Liver (tissue), 8 donors: ENCODE measurements at regions not wholly inside any gene's neighbourhood (a gene's known extent, or its start where the extent isn't known, plus 50 kb on each side); places are given as distances from the start of the nearest gene placed in this dataset.

Source experiments
- DNase-seq: peaks from one replicate; pipeline ENCODE4 v3.0.0-alpha.2; 2017; ENCODE audit warnings: low spot score
- H3K27ac ChIP-seq, 2 donors: one replicate each; pipeline ENCODE4 v1.7.0; 2013; ENCODE audit warnings: inconsistent platforms in 2 of 2, low read length in 2 of 2, control low read depth in 1 of 2, low read depth in 1 of 2, mild to moderate bottlenecking in 1 of 2
- H3K27me3 ChIP-seq, 4 donors: one replicate each; pipeline versions ENCODE4 v1.6.1 to v1.7.0; 2013; ENCODE audit warnings: low read length in 3 of 4, inconsistent platforms in 1 of 4, mild to moderate bottlenecking in 1 of 4, moderate library complexity in 1 of 4; ENCODE audit not compliant: control insufficient read depth in 4 of 4, insufficient read depth in 4 of 4
- H3K36me3 ChIP-seq, 4 donors: one replicate each; pipeline versions ENCODE4 v1.6.1 to v1.7.0; 2013; ENCODE audit warnings: low read length in 3 of 4, mild to moderate bottlenecking in 3 of 4, low read depth in 1 of 4, moderate library complexity in 1 of 4; ENCODE audit not compliant: control insufficient read depth in 4 of 4, insufficient read depth in 3 of 4
- H3K4me1 ChIP-seq, 4 donors: one replicate each; pipeline versions ENCODE4 v1.6.1 to v1.7.0; 2013; ENCODE audit warnings: low read length in 3 of 4, mild to moderate bottlenecking in 3 of 4, moderate library complexity in 1 of 4; ENCODE audit not compliant: control insufficient read depth in 4 of 4, insufficient read depth in 4 of 4
- H3K4me3 ChIP-seq, 3 donors: one replicate each; pipeline versions ENCODE4 v1.6.1 to v1.7.0; 2013; ENCODE audit warnings: low read length in 3 of 3, control low read depth in 1 of 3, low read depth in 1 of 3, mild to moderate bottlenecking in 1 of 3
- H3K9ac ChIP-seq, 2 donors: one replicate each; pipeline ENCODE4 v1.7.0; 2013; ENCODE audit warnings: low read length in 2 of 2, mild to moderate bottlenecking in 2 of 2, moderate library complexity in 2 of 2, control low read depth in 1 of 2, low read depth in 1 of 2
- H3K9me3 ChIP-seq, 4 donors: one replicate each; pipeline versions ENCODE4 v1.6.1 to v1.7.0; 2013; ENCODE audit warnings: low read length in 3 of 4; ENCODE audit not compliant: control insufficient read depth in 4 of 4
- CTCF ChIP-seq: fragments of 150-350 bp; IDR thresholded peaks from 2 replicates; pipeline ENCODE4 v1.5.1; 2017; ENCODE audit warnings: improper control_type of control experiment, low read depth, low read length; ENCODE audit not compliant: missing input control
- FOXA1 ChIP-seq: IDR thresholded peaks from 2 replicates; pipeline ENCODE4 v1.6.1; 2016; ENCODE audit warnings: antibody characterized with exemption
- FOXA2 ChIP-seq: IDR thresholded peaks from 2 replicates; pipeline ENCODE4 v1.6.1; 2016; ENCODE audit warnings: antibody characterized with exemption
- GABPA ChIP-seq, 2 donors: IDR thresholded peaks in 1 of 2; conservative IDR thresholded peaks in 1 of 2; 2 replicates each; pipeline ENCODE4 v1.6.1; 2016; ENCODE audit warnings: antibody characterized with exemption in 2 of 2, mild to moderate bottlenecking in 1 of 2, moderate library complexity in 1 of 2
- HNF4A ChIP-seq, 2 donors: conservative IDR thresholded peaks; 2 replicates each; pipeline ENCODE4 v1.6.1; 2016; ENCODE audit warnings: antibody characterized with exemption in 2 of 2, mild to moderate bottlenecking in 2 of 2
- HNF4G ChIP-seq: IDR thresholded peaks from 2 replicates; pipeline ENCODE4 v1.6.1; 2016; ENCODE audit warnings: antibody characterized with exemption
- JUND ChIP-seq, 2 donors: IDR thresholded peaks; 2 replicates each; pipeline ENCODE4 v1.6.1; 2016; ENCODE audit warnings: antibody characterized with exemption in 2 of 2
- NR2F2 ChIP-seq: IDR thresholded peaks from 2 replicates; pipeline ENCODE4 v1.6.1; 2016; ENCODE audit warnings: antibody characterized with exemption
- RAD21 ChIP-seq, 2 donors: IDR thresholded peaks; 2 replicates each; pipeline ENCODE4 v1.6.1; 2016; ENCODE audit warnings: antibody characterized with exemption in 2 of 2, mild to moderate bottlenecking in 2 of 2
- RXRA ChIP-seq, 2 donors: IDR thresholded peaks; 2 replicates each; pipeline ENCODE4 v1.6.1; 2017 to 2018; ENCODE audit warnings: antibody characterized with exemption in 2 of 2, mild to moderate bottlenecking in 1 of 2
- SP1 ChIP-seq: IDR thresholded peaks from 2 replicates; pipeline ENCODE4 v1.6.1; 2018; ENCODE audit warnings: antibody characterized with exemption, mild to moderate bottlenecking
- TAF1 ChIP-seq: conservative IDR thresholded peaks from 2 replicates; pipeline ENCODE4 v1.6.1; 2016; ENCODE audit warnings: antibody characterized with exemption, mild to moderate bottlenecking
- YY1 ChIP-seq: IDR thresholded peaks from 2 replicates; pipeline ENCODE4 v1.6.1; 2016; ENCODE audit warnings: antibody characterized with exemption, mild to moderate bottlenecking
- WGBS: extraction: QIAGEN DNeasy Blood & Tissue Kit; methylation state at CpG from one replicate; pipeline ENCODE4 v1.1.7; 2013; 5-methylcytosine and 5-hydroxymethylcytosine counted together
- TF ChIP-seq, protein P1 (sequence below): IDR thresholded peaks from 2 replicates; pipeline ENCODE4 v1.6.1; 2016; ENCODE audit warnings: antibody characterized with exemption
- TF ChIP-seq, protein P2 (sequence below): IDR thresholded peaks from 2 replicates; pipeline ENCODE4 v1.6.1; 2016; ENCODE audit warnings: antibody characterized with exemption
- TF ChIP-seq, protein P3 (sequence below): IDR thresholded peaks from 2 replicates; pipeline ENCODE4 v1.6.1; 2016; ENCODE audit warnings: antibody characterized with exemption, mild to moderate bottlenecking
- donor health status: healthy.
- donor health status: healthy.
- donor health status: healthy.
- donor health status: healthy.
- donor health status: healthy.

- H3K27me3 ChIP-seq = no peaks in the 10 kb centered on the region
- H3K9ac ChIP-seq = no peak overlapping the region
- WGBS = 29% methylated on average over 1 of the region's 1 CpG
- no peak overlapping the region for H3K27ac ChIP-seq
- H3K9me3 ChIP-seq = no peaks in the 10 kb centered on the region
- no peaks in the 10 kb centered on the region for H3K4me1 ChIP-seq
- H3K36me3 ChIP-seq = no peaks in the 10 kb centered on the region
- no peak for DNase-seq
- TF ChIP-seq FOXA1 (no peak), RXRA (IDR thresholded peaks at IDR 0.05) (no peak), TAF1 (no peak), NR2F2 (no peak), YY1 (no peak), CTCF (no peak), GABPA (IDR thresholded peaks at IDR 0.05 in 1 of 2, conservative IDR thresholded peaks at IDR 0.05 in 1 of 2) (no peak), SP1 (no peak), JUND (IDR thresholded peaks at IDR 0.05) (no peak), HNF4A (conservative IDR thresholded peaks at IDR 0.05) (no peak), RAD21 (IDR thresholded peaks at IDR 0.05) (no peak), HNF4G (no peak), FOXA2 (no peak)
- TF ChIP-seq, protein P1, sequence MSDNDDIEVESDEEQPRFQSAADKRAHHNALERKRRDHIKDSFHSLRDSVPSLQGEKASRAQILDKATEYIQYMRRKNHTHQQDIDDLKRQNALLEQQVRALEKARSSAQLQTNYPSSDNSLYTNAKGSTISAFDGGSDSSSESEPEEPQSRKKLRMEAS = no peak
- TF ChIP-seq, protein P2, sequence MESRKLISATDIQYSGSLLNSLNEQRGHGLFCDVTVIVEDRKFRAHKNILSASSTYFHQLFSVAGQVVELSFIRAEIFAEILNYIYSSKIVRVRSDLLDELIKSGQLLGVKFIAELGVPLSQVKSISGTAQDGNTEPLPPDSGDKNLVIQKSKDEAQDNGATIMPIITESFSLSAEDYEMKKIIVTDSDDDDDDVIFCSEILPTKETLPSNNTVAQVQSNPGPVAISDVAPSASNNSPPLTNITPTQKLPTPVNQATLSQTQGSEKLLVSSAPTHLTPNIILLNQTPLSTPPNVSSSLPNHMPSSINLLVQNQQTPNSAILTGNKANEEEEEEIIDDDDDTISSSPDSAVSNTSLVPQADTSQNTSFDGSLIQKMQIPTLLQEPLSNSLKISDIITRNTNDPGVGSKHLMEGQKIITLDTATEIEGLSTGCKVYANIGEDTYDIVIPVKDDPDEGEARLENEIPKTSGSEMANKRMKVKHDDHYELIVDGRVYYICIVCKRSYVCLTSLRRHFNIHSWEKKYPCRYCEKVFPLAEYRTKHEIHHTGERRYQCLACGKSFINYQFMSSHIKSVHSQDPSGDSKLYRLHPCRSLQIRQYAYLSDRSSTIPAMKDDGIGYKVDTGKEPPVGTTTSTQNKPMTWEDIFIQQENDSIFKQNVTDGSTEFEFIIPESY = no peak
- TF ChIP-seq, protein P3, sequence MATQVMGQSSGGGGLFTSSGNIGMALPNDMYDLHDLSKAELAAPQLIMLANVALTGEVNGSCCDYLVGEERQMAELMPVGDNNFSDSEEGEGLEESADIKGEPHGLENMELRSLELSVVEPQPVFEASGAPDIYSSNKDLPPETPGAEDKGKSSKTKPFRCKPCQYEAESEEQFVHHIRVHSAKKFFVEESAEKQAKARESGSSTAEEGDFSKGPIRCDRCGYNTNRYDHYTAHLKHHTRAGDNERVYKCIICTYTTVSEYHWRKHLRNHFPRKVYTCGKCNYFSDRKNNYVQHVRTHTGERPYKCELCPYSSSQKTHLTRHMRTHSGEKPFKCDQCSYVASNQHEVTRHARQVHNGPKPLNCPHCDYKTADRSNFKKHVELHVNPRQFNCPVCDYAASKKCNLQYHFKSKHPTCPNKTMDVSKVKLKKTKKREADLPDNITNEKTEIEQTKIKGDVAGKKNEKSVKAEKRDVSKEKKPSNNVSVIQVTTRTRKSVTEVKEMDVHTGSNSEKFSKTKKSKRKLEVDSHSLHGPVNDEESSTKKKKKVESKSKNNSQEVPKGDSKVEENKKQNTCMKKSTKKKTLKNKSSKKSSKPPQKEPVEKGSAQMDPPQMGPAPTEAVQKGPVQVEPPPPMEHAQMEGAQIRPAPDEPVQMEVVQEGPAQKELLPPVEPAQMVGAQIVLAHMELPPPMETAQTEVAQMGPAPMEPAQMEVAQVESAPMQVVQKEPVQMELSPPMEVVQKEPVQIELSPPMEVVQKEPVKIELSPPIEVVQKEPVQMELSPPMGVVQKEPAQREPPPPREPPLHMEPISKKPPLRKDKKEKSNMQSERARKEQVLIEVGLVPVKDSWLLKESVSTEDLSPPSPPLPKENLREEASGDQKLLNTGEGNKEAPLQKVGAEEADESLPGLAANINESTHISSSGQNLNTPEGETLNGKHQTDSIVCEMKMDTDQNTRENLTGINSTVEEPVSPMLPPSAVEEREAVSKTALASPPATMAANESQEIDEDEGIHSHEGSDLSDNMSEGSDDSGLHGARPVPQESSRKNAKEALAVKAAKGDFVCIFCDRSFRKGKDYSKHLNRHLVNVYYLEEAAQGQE = no peak
- H3K4me3 ChIP-seq = no peak overlapping the region
Observed at GRCh38 chr1:73604211-73604610, 593.8 kb downstream of the LRRIQ3 start.

DNA sequence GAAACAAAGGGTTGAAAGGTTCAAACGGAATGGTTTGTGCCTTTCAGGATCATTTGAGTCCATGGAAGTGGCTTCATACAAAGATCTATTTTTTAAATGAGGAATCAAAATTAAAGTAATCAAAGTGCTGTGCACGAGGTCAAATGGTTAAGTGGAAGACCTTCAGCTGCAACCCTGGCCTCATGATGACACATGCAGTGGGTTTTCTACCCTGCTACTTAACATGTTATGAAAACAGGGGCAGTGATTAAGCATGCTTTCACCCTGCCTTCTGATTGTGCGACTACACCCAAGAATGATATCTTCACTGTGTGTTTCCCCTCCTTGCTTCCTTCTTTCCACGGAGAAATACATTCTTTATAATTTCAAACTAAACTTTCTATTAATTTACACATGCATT is 604.2 kb downstream of the LRRIQ3 start:
- Histone ChIP-seq H3K36me3 (no peaks in the 10 kb centered on the region), H3K4me3 (no peak overlapping the region), H3K9ac (no peak overlapping the region), H3K27me3 (no peaks in the 10 kb centered on the region), H3K27ac (no peak overlapping the region), H3K9me3 (peaks cover 0 to 3% (median 0%) of the 10 kb centered on the region in 4 donors), H3K4me1 (no peaks in the 10 kb centered on the region)
- WGBS = 43% methylated on average over 4 of the region's 4 CpGs
- TF ChIP-seq RAD21 (IDR thresholded peaks at IDR 0.05) (no peak), SP1 (no peak), NR2F2 (no peak)
- TF ChIP-seq, protein P1 = no peak
- no peak for DNase-seq
